ENCODE measurements at regions not wholly inside any gene's neighbourhood (a gene's known extent, or its start where the extent isn't known, plus 50 kb on each side); places are given as distances from the start of the nearest gene placed in this dataset.
"Not testable (repeated sequence)": the region's sequence is repeated elsewhere in the genome, so short reads cannot be mapped to it uniquely, and the experiment has no call there.

DNA sequence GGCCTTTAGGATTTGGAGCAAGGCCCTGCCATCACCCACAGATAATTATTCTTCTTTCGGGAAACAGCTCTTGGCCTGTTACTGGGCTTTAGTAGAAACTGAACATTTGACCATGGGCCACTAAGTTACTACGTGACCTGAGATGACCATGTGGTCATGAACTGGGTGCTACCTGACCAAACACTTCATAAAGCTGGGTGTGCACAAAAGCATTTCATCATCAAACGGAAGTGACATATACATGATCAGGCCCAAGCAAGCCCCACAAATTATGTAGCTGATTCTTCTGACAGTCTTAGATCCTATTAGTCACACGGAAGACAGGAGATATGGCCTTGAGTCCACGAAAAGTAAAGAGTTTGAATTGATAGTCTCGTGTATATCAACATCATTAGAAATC is 130.9 kb upstream of the FBN2 start:
- no peak for DNase-seq

DNA sequence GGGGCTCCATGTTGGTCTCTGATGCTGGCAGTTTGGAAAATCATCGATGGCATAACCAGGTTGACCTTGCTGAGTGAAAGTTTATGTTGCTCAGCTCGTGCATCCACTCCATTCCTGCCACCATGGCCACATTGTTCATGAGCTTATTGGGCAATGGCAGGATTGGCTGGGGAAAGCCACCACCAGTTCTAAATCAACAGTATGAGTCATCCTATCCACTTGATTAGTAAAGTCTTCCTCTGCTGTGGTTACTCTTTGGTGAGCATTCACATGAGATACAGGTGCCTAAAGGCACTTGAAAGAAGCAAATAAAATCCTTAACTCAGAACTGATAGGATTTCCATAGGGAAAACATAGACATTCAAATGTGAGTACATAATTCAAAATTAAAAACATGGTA is 131.8 kb upstream of the FBN2 start:
- DNase-seq: no peak

DNA sequence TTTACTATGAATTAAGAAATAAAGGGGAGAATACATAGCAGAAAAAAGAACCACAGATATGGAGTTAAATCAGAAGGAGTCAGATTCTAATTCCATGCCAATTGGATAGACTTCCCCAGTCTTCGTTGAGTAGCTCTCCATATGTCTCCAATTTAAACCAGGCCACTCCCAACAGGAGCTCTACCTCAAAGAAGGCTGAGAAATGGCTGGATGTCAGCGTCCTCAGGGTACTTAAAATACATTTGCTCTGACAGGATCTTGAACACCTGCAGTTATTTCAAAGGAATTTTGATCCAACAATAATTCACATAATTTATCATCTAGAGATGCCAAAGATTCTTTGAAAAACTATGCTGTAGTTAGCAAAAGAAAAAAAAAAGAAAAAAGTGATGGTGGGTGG is 133.9 kb upstream of the FBN2 start:
- no peak for DNase-seq

DNA sequence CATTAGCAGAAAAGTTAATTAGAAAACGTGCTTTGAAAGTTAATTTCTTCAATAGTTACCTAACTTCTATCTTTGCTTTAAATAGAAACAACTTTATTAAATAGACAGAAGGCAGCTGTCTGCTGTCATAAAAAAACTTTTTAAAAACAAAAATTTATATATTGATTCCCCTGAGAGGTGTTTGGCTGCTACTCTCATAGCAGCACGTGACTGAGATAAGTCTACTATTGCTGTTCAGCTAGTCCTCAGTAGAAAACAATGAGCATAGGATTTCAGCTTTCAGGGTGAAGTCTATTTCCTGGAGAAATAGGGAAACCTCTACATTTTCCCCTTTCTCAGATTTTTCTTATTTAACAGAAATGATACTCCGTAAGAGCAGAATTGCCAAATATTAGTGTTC is 135.0 kb upstream of the FBN2 start:
- no peak for DNase-seq

DNA sequence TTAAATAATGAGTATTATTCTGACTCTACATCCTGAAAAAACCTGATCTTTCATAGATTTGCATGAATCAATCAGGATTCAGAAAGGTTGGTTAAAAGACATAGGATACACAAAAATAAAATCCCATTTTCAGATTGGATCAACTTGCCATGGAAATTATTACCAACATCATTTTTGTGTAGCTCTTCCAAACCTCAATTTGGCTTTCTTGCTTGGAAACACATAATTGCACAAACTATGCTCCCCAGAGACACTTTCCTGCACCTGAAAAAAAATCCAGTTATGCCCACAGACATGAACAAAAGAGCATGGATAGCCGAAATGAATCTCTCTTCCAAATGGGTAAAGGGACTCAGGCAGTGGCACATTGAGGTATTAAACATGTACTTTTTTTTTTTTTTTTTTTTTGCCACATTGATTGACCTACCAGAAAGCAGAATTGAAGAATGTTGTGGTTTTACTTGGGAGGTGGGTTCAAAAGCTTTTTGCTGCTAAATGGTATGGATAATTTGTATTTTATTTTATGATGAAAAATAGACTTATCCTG is 135.4 kb upstream of the FBN2 start:
- no peak for DNase-seq

DNA sequence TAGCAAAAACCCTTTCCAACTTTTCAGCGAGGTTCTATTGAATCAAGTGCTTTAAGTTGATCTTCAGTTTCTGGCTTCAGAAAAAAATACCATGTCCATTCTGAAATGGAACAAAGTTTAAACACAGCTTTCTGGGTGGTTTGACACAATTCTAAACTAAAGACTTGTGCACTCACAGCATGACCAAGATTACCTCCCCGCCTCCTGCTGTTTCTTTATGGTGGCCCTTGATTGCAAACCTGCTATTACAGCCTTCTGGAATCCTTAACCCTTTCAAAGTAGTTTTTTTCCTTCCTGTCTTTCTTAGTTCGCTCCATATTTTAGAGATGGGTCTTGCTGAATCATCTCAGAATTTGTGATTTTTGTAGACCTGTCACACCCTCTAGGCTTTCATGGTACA is 135.9 kb upstream of the FBN2 start:
- no peak for DNase-seq

DNA sequence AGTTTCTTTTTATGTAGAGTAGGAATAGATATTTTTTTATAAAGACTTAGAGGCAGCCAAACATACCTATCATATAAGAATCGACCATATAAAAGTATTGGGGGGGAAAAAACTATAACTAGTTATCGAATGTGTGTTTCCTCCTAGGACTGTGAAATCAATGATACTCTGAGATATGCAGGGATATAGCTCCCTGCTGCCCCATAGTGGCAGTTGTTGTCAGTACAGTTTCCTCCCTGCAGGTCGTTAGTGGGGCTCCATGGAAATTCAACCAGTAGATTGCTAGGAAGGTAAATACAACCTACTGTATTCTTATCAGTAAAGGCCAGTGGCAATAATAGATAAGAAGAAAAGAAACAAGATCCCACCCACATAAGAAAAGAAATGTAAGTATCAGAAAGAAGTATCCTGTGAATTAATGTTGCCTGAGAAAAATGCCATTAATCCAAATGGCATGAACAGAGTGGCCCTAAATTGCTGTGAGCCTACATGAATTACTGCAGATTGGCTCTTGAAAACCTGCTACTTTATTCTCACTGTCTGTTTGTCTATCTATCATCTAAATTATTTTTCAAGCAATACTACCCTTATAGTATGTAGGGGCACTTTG is 136.9 kb upstream of the FBN2 start:
- peak; percentile 24 for DNase-seq

DNA sequence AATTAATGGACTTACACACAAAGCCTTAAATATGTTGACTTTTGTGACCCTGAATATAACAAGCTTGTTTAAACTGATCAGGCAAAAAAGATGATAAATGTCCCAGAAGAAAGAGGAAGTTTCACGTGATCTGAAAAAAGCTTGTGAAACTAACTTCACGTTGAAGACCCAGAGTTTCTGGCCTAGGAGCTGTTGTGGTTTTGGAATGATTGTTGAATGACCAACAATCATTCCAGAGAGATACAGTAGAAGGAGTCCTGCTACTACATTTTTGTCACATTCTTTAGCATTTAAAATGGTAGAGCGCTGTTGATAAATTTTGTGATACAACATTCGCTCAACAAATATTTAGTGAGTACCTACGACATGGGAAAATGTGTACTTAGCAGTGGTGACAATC is 143.1 kb upstream of the FBN2 start:
- DNase-seq: no peak

DNA sequence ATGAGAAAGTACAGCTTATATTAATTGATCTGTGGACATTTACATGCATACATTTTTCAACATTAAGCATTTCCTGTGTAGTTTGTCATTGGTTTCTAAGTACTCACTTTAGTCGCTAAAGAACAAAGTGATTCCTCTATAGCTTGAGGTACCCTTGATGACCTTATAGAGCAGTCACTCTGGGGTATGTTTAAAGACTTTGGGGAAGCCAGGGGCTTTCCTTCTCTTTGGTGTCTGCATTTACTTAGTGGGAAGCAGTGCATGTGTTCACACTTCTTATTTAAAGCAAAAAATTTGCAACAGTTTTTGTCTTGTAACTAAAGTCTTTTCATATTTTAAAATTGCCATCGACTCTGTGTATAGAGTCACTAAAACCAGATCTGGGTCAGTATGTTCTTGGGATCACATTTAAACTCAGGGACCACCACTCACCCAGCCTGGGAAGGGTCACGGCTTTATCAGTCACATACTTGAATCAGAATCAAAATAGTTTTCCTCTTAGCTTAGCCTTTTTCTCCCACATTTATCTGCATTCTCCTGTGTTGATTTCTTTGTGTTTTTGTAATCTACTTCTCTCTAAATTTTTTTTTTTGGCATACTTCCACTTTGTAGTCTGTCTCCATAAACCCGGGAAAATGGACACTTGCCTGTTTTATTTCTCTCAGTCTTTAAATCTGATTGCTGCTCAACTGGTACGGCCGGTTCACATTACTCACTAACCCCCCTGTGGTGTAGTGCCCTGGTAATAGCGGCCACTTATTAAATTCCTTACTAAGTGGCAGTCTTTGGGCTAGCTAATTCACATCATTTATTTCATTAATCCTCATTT is 143.9 kb upstream of the FBN2 start:
- no peak for DNase-seq

DNA sequence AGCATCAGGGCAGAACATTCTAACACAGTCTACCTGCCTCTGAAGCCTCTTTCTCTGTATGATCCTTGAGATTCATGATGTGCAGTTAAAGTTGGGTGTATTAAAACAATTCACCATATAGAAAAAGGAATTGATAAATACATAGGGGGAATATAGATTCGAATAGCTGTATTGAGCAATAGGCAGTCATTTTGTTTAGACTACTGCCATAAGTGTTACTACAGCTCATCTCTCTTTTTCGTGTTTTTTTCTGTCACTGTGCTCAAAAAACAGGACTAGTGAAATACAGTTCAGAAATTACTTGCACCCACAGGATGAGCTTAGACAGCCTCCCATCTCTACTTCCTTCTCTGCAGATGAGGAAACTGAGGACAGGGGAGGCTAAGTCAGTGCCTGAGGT is 144.6 kb upstream of the FBN2 start:
- no peak for DNase-seq

DNA sequence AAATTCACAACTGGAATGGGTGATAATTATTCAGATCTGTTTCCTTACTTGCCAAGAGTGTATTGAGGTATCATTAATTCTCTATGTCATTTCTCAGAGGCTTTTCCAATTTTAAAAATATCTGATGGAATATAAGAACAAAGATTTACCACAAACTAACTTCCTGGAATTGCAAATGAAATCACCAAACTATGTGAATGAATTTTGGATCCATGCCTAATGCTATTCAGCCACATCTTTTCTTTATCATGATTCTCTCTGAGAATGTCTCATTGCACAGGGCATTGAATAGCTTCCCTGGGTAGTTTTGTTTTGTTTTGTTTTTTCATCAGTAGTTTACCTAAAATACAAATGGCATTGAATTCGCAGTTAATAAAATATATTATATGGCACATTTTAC is 146.9 kb upstream of the FBN2 start:
- DNase-seq: no peak

DNA sequence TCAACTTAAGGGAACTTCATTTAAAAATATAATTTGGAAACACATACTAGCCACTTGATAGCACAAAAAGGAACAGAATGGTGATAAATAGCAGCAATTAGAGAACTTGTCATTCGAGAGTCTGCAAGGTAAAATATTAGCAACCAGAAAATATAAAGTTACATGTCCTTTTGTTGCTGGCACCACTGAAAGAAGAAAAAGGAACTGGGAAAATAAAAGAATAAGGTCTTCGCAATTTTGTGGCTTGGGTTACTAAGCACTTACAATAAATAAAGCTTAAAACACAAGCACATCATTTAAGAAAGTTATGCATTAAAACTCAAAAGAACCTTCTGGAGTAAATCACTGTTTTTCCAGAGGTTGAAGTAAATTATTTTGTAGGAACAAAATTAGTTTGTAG is 149.9 kb upstream of the FBN2 start:
- DNase-seq: no peak

DNA sequence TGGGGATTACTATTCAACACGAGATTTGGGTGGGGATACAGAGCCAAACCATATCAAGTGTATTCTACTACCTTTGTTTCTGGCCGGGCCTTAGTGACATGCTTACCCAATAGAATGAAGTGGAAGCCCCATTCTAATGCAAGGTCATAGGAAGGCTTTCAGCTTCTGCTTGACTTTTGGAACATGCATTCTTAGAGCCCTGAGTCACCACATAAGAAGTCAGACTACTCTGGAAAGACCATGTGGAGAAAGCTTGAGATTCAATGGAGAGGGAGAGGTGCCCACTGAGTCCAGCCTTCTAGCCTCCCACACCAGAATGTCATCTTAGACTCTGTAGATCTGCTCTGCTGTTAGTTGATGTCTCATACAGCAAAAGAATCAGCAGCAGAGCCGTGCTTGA is 155.7 kb upstream of the FBN2 start:
- no peak for DNase-seq

DNA sequence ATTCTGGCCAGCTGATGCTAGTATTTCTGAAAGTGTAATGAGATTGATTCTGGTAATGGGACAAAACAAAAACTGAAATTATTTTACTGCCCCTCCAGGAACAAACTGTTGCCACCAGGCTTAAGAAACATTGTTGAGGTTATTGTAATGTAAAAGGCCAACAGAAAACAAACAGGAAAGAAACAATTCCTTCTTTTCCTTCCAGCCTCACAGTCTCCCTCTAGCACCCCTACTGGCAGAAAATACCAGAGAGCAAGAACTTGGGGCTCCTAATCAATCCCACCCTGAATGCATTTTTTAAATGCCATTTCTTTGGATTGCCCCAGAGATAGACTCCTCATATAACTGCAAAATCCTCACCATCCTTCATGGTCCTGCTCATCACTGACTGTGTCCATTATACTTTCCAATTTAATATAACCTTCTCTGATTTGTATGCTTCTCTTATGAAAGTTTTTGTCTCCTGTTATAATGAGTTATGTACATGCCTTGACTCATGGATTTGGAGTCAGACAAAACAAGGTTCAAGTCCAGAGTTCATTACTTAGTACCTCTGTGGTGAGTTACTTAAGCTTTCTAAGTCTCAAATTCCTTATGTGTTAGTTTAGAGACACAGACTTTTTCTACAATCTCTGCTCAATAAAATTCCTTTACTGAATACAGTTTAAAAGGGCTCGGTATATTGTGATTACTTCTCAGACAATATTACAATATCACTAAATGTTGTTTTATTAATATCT is 157.9 kb upstream of the FBN2 start:
- DNase-seq: no peak

DNA sequence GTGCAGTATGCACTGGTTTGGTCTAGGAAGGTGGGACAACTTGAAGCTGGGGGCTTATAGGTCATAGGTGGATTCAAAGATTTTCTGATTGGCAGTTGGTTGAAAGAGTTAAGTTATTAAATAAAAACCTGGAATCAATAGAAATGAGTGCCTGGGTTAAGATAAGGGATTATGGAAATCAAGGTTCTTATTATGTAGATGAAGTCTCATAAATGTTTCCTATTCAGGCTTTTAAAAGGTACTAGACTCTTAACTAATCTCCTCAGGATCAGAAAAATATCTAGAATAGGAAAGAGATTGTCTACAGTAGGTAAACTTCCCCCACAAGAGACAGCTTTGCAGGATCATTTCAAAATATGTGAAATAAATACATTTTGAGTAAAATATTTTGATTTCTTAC is 163.3 kb upstream of the FBN2 start:
- no peak for DNase-seq

DNA sequence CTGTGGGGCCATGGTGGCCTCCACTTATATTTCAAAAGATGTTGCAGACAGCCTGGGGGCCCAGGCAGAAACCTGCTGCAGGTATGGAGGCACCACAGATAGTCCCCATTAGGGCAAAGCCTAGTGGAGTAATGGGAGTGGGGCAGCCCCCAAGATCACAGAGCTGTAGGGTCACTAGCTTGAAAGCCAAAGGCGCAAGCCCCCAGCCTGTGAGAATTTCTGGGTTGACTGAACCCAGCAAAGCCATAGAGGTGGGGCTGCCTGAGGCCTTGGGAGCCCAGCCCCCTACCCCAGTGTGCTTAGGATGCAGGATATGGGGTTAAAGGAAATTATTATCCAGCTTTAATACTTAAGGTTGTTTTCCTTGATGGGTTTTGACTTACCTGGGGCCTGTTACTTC is 165.3 kb upstream of the FBN2 start:
- no peak for DNase-seq

DNA sequence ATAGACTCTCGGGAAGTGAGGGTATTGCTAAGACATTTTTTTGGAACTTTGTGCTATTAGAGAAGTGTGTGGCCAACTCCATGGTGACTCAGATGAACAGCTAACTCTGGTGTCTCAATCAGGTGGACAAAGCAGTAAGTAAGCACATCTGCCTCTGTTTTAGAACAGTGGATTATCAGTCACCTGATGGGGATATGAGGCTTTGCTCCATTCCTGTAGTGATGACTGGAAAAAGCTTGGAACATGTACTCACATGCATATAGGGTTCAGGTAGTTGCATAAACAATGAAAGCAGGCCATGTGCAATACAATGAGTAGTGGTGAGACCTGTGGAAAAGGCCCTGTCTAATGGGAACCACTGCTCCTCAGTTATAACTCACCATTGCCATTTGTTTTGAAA is 168.2 kb upstream of the FBN2 start:
- DNase-seq: no peak

DNA sequence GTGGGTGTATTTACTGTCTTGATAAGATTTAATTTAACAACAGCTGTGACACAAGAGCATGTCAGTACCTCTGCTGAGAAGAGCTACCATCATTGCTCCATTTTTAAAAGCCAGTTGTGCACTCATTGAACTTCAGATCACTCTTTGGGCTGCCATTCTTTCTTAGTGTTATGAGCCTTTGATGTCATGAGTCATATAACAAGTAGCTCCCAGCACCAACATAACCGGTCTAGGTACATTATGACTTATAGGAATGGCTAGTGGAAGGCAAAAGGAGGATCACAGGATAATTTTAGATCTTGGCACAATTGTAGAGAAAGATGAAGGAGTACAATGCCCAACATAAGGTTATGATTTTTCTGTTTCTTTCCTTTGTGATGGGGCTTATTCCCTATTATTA is 170.8 kb upstream of the FBN2 start:
- DNase-seq: no peak

DNA sequence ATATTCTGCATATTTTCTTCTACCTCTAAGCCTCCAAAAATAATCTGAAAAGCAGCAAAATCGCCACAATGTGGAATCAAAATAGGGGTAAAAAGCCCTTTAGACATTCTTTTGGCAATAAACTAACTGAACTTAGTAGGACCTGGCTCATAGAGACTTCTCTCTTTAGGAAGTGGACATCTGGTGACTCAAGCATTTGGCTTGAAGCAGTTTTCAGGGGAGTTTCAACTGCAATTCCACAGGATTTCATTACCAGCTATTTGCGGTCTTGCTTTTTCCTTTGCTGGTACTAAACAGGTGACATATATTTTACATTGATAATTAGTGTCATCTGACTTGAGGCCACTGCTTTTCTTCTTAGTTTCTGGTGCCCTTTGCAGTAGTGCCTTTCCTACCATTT is 173.2 kb upstream of the FBN2 start:
- no peak for DNase-seq

DNA sequence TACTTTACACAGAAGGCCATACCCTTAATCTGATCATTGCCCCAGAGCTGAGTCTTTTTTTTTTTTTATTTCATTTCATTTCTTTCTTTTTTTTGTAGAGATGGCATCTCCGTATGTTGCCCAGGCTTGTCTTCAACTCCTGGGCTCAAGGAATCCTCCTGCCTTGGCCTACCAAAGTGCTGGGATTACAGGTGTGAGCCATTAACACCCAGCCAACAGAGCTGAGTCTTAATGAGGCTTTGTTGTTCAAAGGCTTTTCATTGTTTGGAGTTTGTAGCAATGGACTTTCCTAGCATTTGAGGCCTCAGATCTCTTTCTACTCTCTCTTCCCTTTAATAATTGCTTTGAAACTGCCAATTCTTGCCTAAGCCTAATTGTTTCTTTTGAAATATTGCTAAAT is 176.5 kb upstream of the FBN2 start:
- DNase-seq: no peak

DNA sequence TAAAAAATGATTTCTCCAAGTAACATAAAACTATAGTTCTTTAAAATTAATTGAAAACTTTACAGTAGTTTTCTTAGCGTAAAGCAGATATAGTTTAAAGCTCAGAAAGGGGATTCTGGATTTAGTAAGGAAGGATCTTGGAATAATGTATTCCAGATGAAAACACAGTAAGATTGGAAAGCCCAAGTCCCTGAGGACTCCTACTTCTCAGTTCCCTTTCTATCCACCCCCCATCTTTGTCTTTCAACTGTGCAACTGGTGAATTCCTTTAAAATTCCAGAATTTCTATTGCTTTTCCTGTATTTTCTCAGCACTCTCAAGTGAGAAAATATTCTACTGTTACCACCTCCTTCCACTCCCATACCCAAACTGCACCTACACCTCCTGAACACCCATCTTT is 184.5 kb upstream of the FBN2 start:
- DNase-seq: no peak

DNA sequence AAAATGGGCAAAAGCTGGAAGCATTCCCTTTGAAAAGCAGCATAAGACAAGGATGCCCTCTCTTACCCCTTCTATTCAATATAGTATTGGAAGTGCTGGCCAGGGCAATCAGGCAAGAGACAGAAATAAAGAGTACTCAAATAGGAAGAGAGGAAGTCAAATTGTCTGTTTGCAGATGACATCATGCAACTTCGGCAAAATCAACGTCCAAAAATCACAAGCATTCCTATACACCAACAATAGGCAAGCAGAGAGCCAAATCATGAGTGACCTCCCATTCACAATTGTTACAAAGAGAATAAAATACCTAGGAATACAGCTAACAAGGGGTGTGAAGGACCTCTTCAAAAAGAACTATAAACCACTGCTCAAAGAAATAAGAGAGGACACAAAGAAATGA is 192.0 kb upstream of the FBN2 start:
- DNase-seq: not testable (repeated sequence)

DNA sequence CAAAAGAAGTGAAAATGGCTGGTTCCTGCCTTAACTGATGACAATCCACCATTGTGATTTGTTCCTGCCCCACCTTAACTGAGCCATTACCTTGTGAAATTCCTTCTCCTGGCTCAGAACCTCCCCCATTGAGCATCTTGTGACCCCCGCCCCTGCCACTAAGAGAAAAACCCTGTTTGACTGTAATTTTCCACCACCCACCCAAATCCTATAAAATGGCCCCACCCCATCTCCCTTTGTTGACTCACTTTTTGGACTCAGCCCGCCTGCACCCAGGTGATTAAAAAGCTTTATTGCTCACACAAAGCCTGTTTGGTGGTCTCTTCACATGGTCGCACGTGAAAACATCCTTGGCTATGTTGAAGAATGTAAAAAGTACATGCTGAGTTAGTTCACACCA is 197.6 kb upstream of the FBN2 start:
- not testable (repeated sequence) for DNase-seq

DNA sequence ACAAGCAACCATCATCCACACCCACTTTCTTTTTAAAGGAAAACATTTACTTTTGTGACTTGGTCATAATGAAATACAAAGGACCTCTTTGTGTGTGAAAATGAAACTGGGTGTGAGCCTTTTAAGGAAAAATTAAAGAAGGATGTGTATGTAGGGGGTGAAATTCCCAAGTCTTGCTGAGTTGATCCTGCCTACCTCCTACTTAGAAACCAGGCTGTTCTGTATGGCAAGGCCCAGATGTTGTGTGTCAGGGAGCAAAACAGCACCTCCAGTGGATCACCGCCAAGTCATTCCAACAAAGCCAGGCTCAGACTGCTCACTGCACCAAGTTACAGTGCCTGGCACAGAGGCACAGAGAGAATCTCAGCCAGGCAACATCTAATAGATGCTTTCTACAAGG is 198.5 kb upstream of the FBN2 start:
- no peak for DNase-seq

Data from stimulated activated CD4-positive, alpha-beta T cell treated with anti-CD3 and anti-CD28 coated beads, Interleukin-4, amount 100 ng/mL, for 1 hour (primary cell).